ENCODE measurements at regions not wholly inside any gene's neighbourhood (a gene's known extent, or its start where the extent isn't known, plus 50 kb on each side); places are given as distances from the start of the nearest gene placed in this dataset.

DNA sequence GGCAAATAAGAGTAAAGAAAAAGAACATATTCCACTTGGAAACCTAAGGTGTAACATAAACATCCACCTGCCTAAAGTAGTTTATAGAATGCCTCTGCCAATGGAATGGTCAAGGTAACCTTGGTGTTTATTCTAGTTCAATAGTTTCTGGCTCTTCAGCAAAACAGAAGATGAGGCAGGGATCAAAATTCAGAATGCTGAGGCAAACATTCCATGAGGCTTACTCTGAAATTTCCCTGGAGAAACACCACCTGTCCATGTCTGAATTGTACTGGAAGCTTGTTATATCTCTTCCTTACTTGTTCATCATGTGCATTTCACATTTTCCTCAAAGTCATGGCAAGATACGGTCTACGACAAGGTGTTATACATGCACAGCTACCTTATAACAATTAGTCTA is 1862.4 kb upstream of the ACO1 start (continued):
- TF ChIP-seq, protein P1, sequence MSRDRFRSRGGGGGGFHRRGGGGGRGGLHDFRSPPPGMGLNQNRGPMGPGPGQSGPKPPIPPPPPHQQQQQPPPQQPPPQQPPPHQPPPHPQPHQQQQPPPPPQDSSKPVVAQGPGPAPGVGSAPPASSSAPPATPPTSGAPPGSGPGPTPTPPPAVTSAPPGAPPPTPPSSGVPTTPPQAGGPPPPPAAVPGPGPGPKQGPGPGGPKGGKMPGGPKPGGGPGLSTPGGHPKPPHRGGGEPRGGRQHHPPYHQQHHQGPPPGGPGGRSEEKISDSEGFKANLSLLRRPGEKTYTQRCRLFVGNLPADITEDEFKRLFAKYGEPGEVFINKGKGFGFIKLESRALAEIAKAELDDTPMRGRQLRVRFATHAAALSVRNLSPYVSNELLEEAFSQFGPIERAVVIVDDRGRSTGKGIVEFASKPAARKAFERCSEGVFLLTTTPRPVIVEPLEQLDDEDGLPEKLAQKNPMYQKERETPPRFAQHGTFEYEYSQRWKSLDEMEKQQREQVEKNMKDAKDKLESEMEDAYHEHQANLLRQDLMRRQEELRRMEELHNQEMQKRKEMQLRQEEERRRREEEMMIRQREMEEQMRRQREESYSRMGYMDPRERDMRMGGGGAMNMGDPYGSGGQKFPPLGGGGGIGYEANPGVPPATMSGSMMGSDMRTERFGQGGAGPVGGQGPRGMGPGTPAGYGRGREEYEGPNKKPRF (IDR thresholded peaks at IDR 0.05; ENCODE audit: low read depth, low read length) = no peak
- TF ChIP-seq STAG1 (CRISPR knock-in tag; IDR thresholded peaks at IDR 0.05; ENCODE audit: borderline replicate concordance) = no peak
- no peak for TF ChIP-seq NONO (IDR thresholded peaks at IDR 0.05; ENCODE audit: low read depth in 2 of 2, low read length in 1 of 2)
- no peak for TF ChIP-seq GTF2A2 (tag; IDR thresholded peaks at IDR 0.05)
- TF ChIP-seq, protein P2, sequence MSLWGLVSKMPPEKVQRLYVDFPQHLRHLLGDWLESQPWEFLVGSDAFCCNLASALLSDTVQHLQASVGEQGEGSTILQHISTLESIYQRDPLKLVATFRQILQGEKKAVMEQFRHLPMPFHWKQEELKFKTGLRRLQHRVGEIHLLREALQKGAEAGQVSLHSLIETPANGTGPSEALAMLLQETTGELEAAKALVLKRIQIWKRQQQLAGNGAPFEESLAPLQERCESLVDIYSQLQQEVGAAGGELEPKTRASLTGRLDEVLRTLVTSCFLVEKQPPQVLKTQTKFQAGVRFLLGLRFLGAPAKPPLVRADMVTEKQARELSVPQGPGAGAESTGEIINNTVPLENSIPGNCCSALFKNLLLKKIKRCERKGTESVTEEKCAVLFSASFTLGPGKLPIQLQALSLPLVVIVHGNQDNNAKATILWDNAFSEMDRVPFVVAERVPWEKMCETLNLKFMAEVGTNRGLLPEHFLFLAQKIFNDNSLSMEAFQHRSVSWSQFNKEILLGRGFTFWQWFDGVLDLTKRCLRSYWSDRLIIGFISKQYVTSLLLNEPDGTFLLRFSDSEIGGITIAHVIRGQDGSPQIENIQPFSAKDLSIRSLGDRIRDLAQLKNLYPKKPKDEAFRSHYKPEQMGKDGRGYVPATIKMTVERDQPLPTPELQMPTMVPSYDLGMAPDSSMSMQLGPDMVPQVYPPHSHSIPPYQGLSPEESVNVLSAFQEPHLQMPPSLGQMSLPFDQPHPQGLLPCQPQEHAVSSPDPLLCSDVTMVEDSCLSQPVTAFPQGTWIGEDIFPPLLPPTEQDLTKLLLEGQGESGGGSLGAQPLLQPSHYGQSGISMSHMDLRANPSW (CRISPR knock-in tag; IDR thresholded peaks at IDR 0.05) = no peak
- TF ChIP-seq RBM39 (optimal IDR thresholded peaks at IDR 0.05; ENCODE audit: low read depth, low read length) = no peak

GRCh38 chr9:30522486-30522885 is 1862.0 kb upstream of the ACO1 start:
- H3K4me1 ChIP-seq (replicated peaks in 1 of 2; ENCODE audit: control insufficient read depth in 2 of 2, insufficient read depth in 2 of 2, low read length in 2 of 2) = no peaks in the 10 kb centered on the region
- DNase-seq (ENCODE audit: extremely low read depth in 1 of 4, low spot score in 3 of 4) (no peak), FAIRE-seq (no peak), ATAC-seq (no peak)
- in situ Hi-C loops (cut with MboI) (no loop called here), intact Hi-C loops (cut with micrococcal nuclease) (no loop called here)
- no peak overlapping the region for H2AFZ ChIP-seq (ENCODE audit: low read depth, low read length)
- H3K9me3 ChIP-seq (replicated peaks; ENCODE audit: control insufficient read depth, insufficient read depth, low read depth, low read length) = no peaks in the 10 kb centered on the region
- H3K4me2 ChIP-seq (ENCODE audit: insufficient read depth, low read length) = no peak overlapping the region
- ChIA-PET POLR2A (no interaction called here), CTCF (ENCODE audit: low intra/inter-chr PET ratio) (no interaction called here)
- no peaks in the 10 kb centered on the region for H3K36me3 ChIP-seq (ENCODE audit: control insufficient read depth, insufficient read depth, low read length)
- no TSS peak for BruUV-seq (replicated peaks)
- no peaks in the 10 kb centered on the region for H4K20me1 ChIP-seq (replicated peaks; ENCODE audit: control insufficient read depth, insufficient read depth, low read length)
- TF ChIP-seq ZNF24 (IDR thresholded peaks at IDR 0.05) = no peak
- H3K9ac ChIP-seq (ENCODE audit: insufficient read depth in 1 of 2, low read depth in 2 of 2, low read length in 2 of 2) = no peak overlapping the region
- H3K79me2 ChIP-seq (ENCODE audit: control insufficient read depth, insufficient read depth, low read length) = no peaks in the 10 kb centered on the region
- H3K27ac ChIP-seq (ENCODE audit: extremely low read depth, low read depth, low read length) = no peak overlapping the region
- no peaks in the 10 kb centered on the region for H3K9me1 ChIP-seq (ENCODE audit: control insufficient read depth, insufficient read depth, low read length)
- no peak overlapping the region for H3K4me3 ChIP-seq
- no peaks in the 10 kb centered on the region for H3K27me3 ChIP-seq (ENCODE audit: control insufficient read depth in 2 of 2, insufficient read depth in 2 of 2, low read length in 2 of 2)
- WGBS (ENCODE audit: insufficient coverage, low coverage, missing lambda C conversion rate) = no CpG with 5 or more reads among the region's 3 CpGs

All from K562 (cell line).